Endothelial cell of umbilical vein (primary cell): ENCODE measurements at regions not wholly inside any gene's neighbourhood (a gene's known extent, or its start where the extent isn't known, plus 50 kb on each side); places are given as distances from the start of the nearest gene placed in this dataset.

Experiments
- BruUV-seq: library from RNA; stranded (reverse); fragments of 400-500 nt; replicated peaks from 2 replicates; lab custom pipeline; 2021; lab: Mats Ljungman, UMichigan
- CTCF ChIA-PET: fragments of 300-600, 350-600 bp; sonication (Branson Sonifier 250); formaldehyde crosslinking; loops from one replicate; lab custom pipeline; 2021; ENCODE audit warnings: antibody characterized with exemption, inconsistent platforms; lab: Charles Lee
- POLR2A ChIA-PET: fragments of 300-600, 350-600 bp; sonication (Branson Sonifier 250); formaldehyde crosslinking; loops from one replicate; lab custom pipeline; 2021; ENCODE audit warnings: antibody characterized with exemption, inconsistent platforms; lab: Charles Lee
- DNase-seq: peaks from one replicate; pipeline ENCODE4 v3.0.0-alpha.2; 2011; ENCODE audit warnings: low read depth, low spot score
- FAIRE-seq: peaks from 2 replicates; lab custom pipeline; 2011; peaks lifted over from hg19 to GRCh38; lab: Jason Lieb, UNC
- H2AFZ ChIP-seq: 2 replicates; pipeline ENCODE4 v1.6.0; 2012; ENCODE audit warnings: low read depth, low read length, control low read depth, inconsistent platforms
- H3K27ac ChIP-seq: 2 replicates; pipeline ENCODE4 v1.5.1; 2011; ENCODE audit warnings: low read depth, mild to moderate bottlenecking, control low read depth, low read length, moderate library complexity; ENCODE audit not compliant: insufficient read depth
- H3K27me3 ChIP-seq, 2 experiments: 2 replicates each; pipeline versions ENCODE4 v1.6.0 to v1.6.1; 2011; ENCODE audit warnings: low read length in 2 of 2, mixed read lengths in 1 of 2; ENCODE audit not compliant: control insufficient read depth in 2 of 2, insufficient read depth in 2 of 2
- H3K36me3 ChIP-seq, 2 experiments: 2 replicates in 1 of 2; 3 replicates in 1 of 2; pipeline ENCODE4 v1.5.1; 2011; ENCODE audit warnings: low read length in 2 of 2, mild to moderate bottlenecking in 1 of 2, moderate library complexity in 1 of 2; ENCODE audit not compliant: control insufficient read depth in 2 of 2, insufficient read depth in 2 of 2; ENCODE audit errors: extremely low read depth in 1 of 2
- H3K4me1 ChIP-seq: 3 replicates; pipeline ENCODE4 v1.5.1; 2011; ENCODE audit warnings: mild to moderate bottlenecking, low read length; ENCODE audit not compliant: control insufficient read depth, insufficient read depth; ENCODE audit errors: extremely low read depth
- H3K4me2 ChIP-seq: 2 replicates; pipeline ENCODE4 v1.6.1; 2011; ENCODE audit warnings: low read length, control low read depth, mixed read lengths; ENCODE audit not compliant: insufficient read depth
- H3K4me3 ChIP-seq, 3 experiments: fragments of 200-600 bp in 1 of 3; sonication (generic), shearing (Covaris generic) in 1 of 3; replicated peaks in 1 of 3; 2 replicates each; pipeline ENCODE4 v1.5.1; 2011 to 2016; ENCODE audit warnings: control low read depth in 3 of 3, low read length in 3 of 3, mild to moderate bottlenecking in 2 of 3, inconsistent platforms in 1 of 3, low read depth in 1 of 3, moderate library complexity in 1 of 3; ENCODE audit not compliant: insufficient read depth in 1 of 3
- H3K79me2 ChIP-seq: 2 replicates; pipeline ENCODE4 v1.6.0; 2012; ENCODE audit warnings: low read length, inconsistent platforms; ENCODE audit not compliant: control insufficient read depth, insufficient read depth
- H3K9ac ChIP-seq: replicated peaks from 2 replicates; pipeline ENCODE3; 2011; ENCODE audit warnings: low read length, control low read depth; ENCODE audit not compliant: insufficient read depth; ENCODE audit errors: extremely low read depth
- H3K9me1 ChIP-seq: replicated peaks from 3 replicates; pipeline ENCODE4 v1.6.0; 2011; ENCODE audit warnings: mild to moderate bottlenecking, low read length; ENCODE audit not compliant: control insufficient read depth, insufficient read depth; ENCODE audit errors: extremely low read depth
- H3K9me3 ChIP-seq: replicated peaks from 2 replicates; pipeline ENCODE4 v1.5.1; 2012; ENCODE audit warnings: low read length, inconsistent platforms; ENCODE audit not compliant: control insufficient read depth, insufficient read depth
- H4K20me1 ChIP-seq: replicated peaks from 2 replicates; pipeline ENCODE3; 2011; ENCODE audit warnings: mild to moderate bottlenecking, low read length; ENCODE audit not compliant: control insufficient read depth, insufficient read depth; ENCODE audit errors: extremely low read depth
- CTCF ChIP-seq, 2 donors: IDR thresholded peaks; 1 replicate in 1 of 2; 2 replicates in 1 of 2; pipeline ENCODE4 v1.5.1; 2011; ENCODE audit warnings: low read length in 2 of 2, mild to moderate bottlenecking in 2 of 2, moderate library complexity in 2 of 2, control low read depth in 1 of 2, inconsistent platforms in 1 of 2, low read depth in 1 of 2; ENCODE audit not compliant: insufficient read depth in 1 of 2; ENCODE audit errors: extremely low read depth in 1 of 2
- EZH2 ChIP-seq: IDR thresholded peaks from 2 replicates; pipeline ENCODE4 v1.6.1; 2012; ENCODE audit warnings: borderline replicate concordance, low read depth, mild to moderate bottlenecking, moderate library complexity, low read length, inconsistent platforms; ENCODE audit not compliant: severe bottlenecking
- FOS ChIP-seq: IDR thresholded peaks from 2 replicates; pipeline ENCODE4 v1.6.1; 2011; ENCODE audit warnings: mild to moderate bottlenecking, low read length, moderate library complexity, borderline replicate concordance; ENCODE audit not compliant: insufficient read depth
- GATA2 ChIP-seq: IDR thresholded peaks from 2 replicates; pipeline ENCODE4 v1.7.0; 2011; ENCODE audit warnings: low read depth, mild to moderate bottlenecking, moderate library complexity, mixed read lengths, low read length; ENCODE audit not compliant: insufficient read length, insufficient read depth
- JUN ChIP-seq: IDR thresholded peaks from 2 replicates; pipeline ENCODE4 v1.6.1; 2011; ENCODE audit warnings: borderline replicate concordance, low read depth; ENCODE audit not compliant: insufficient read length, insufficient read depth
- MAX ChIP-seq: IDR thresholded peaks from 2 replicates; pipeline ENCODE4 v1.6.1; 2011; ENCODE audit not compliant: insufficient read depth, insufficient read length
- MYC ChIP-seq: IDR thresholded peaks from one replicate; pipeline ENCODE4 v1.6.1; 2011; ENCODE audit warnings: mild to moderate bottlenecking, low read depth, low read length
- POLR2A ChIP-seq: IDR thresholded peaks from 2 replicates; pipeline ENCODE4 v1.6.1; 2012; ENCODE audit warnings: low read depth, mild to moderate bottlenecking, control low read depth, low read length
- dilution Hi-C: fragments of 300-500 bp; cut with MboI; formaldehyde crosslinking; loops from one replicate; pipeline ENCODE4 v1.15.0; 2019; ENCODE audit warnings: low sequenced_read_pairs; ENCODE audit not compliant: extremely low pct_ligation_motif_present
- intact Hi-C: fragments of 100-400 bp; cut with micrococcal nuclease; formaldehyde crosslinking; loops from one replicate; pipeline ENCODE4 v1.10.0; 2022

GRCh38 chr2:83386549-83386948 lies 1072.5 kb downstream of the SUCLG1 start:
- Histone ChIP-seq H3K36me3 (no peaks in the 10 kb centered on the region), H3K9ac (no peak overlapping the region), H2AFZ (no peak overlapping the region), H4K20me1 (no peaks in the 10 kb centered on the region), H3K4me2 (no peak overlapping the region), H3K4me1 (no peaks in the 10 kb centered on the region), H3K27ac (no peak overlapping the region), H3K79me2 (no peaks in the 10 kb centered on the region), H3K9me3 (no peaks in the 10 kb centered on the region), H3K9me1 (no peaks in the 10 kb centered on the region), H3K4me3 (no peak overlapping the region), H3K27me3 (no peaks in the 10 kb centered on the region)
- FAIRE-seq (no peak), DNase-seq (no peak)
- ChIA-PET POLR2A (no interaction called here), CTCF (no interaction called here)
- TF ChIP-seq MAX, result no peak
- no peak for TF ChIP-seq POLR2A
- TF ChIP-seq JUN, result no peak
- TF ChIP-seq MYC, result no peak
- no peak for TF ChIP-seq EZH2
- TF ChIP-seq GATA2, result no peak
- no peak for TF ChIP-seq CTCF (IDR thresholded peaks at IDR 0.05; ENCODE audit: extremely low read depth in 1 of 2, insufficient read depth in 1 of 2, low read depth in 1 of 2, low read length in 2 of 2)
- TF ChIP-seq FOS, result no peak
- intact Hi-C loops, result no loop called here
- BruUV-seq, result no TSS peak
- dilution Hi-C loops, result no loop called here
